BE2C (cell line): ENCODE measurements at regions not wholly inside any gene's neighbourhood (a gene's known extent, or its start where the extent isn't known, plus 50 kb on each side); places are given as distances from the start of the nearest gene placed in this dataset.
"Not testable (repeated sequence)": the region's sequence is repeated elsewhere in the genome, so short reads cannot be mapped to it uniquely, and the experiment has no call there.

Source experiments
- DNase-seq: peaks from one replicate; pipeline ENCODE4 v3.0.0-alpha.2; 2020
- H3K27me3 ChIP-seq: fragments of 250-450 bp; sonication (Bioruptor Pico); 2 replicates; pipeline ENCODE4 v1.5.1; 2020; ENCODE audit warnings: mild to moderate bottlenecking
- H3K36me3 ChIP-seq: fragments of 250-450 bp; sonication (Bioruptor Pico); 2 replicates; pipeline ENCODE4 v1.5.1; 2020; ENCODE audit warnings: mild to moderate bottlenecking
- H3K4me1 ChIP-seq: fragments of 250-450 bp; sonication (Bioruptor Pico); 2 replicates; pipeline ENCODE4 v1.5.1; 2020
- H3K4me3 ChIP-seq: 2 replicates; pipeline ENCODE4 v1.5.1; 2011; ENCODE audit warnings: low read depth, low read length
- H3K9me3 ChIP-seq: fragments of 250-450 bp; sonication (Bioruptor Pico); 2 replicates; pipeline ENCODE4 v1.5.1; 2020
- TF ChIP-seq, protein P1 (sequence below): IDR thresholded peaks from 2 replicates; pipeline ENCODE4 v1.5.1; 2012; ENCODE audit warnings: mild to moderate bottlenecking, low read depth, low read length

DNA sequence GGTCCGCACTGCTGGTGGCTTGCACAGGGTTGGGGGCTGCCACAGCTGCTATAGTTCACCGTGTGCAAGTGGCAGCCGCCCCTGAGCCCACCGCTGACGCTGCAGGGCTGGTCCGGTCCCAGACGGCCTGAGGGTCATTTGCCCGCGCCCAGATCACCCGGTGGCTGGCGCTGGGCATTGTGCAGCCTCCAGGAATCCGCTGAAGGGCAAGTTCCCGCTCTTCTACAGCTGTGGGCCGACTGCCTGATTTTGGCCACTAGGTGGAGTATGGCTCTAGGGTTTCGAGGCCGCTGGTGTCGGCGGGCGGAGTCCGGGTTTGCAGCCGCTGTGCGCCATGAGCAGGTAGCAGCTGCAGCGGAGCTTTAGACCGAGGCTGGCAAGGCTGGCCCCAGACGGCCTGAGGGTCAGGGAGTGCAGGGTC is 581.8 kb downstream of the TUBA3C start:
- not testable (repeated sequence) for H3K4me1 ChIP-seq, H3K36me3 ChIP-seq, H3K27me3 ChIP-seq, H3K9me3 ChIP-seq, H3K4me3 ChIP-seq
- TF ChIP-seq, protein P1, sequence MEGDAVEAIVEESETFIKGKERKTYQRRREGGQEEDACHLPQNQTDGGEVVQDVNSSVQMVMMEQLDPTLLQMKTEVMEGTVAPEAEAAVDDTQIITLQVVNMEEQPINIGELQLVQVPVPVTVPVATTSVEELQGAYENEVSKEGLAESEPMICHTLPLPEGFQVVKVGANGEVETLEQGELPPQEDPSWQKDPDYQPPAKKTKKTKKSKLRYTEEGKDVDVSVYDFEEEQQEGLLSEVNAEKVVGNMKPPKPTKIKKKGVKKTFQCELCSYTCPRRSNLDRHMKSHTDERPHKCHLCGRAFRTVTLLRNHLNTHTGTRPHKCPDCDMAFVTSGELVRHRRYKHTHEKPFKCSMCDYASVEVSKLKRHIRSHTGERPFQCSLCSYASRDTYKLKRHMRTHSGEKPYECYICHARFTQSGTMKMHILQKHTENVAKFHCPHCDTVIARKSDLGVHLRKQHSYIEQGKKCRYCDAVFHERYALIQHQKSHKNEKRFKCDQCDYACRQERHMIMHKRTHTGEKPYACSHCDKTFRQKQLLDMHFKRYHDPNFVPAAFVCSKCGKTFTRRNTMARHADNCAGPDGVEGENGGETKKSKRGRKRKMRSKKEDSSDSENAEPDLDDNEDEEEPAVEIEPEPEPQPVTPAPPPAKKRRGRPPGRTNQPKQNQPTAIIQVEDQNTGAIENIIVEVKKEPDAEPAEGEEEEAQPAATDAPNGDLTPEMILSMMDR: peak; percentile 44
- peak; percentile 61 for DNase-seq

DNA sequence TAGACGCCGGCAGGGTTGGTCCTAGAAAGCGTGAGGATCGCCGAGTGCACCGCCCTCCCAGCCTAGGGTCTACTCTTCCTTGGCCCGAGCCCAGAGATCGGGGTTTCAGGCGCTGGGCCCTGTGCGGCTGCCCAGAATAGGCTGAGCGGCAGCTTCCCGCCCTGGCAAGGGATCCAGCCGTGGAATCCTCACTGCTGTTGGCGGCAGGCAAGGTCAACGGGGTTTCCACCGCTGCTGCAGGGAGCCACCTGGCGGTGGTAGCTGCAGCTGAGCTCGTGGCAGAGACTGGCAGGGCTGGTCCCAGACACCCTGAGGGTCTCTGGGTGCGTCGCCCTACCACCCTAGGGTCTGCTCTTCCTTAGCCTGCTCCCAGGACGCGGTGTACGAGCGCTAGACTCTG is 583.1 kb downstream of the TUBA3C start:
- H3K27me3 ChIP-seq, H3K36me3 ChIP-seq, H3K4me1 ChIP-seq, DNase-seq, H3K9me3 ChIP-seq, H3K4me3 ChIP-seq: not testable (repeated sequence)

DNA sequence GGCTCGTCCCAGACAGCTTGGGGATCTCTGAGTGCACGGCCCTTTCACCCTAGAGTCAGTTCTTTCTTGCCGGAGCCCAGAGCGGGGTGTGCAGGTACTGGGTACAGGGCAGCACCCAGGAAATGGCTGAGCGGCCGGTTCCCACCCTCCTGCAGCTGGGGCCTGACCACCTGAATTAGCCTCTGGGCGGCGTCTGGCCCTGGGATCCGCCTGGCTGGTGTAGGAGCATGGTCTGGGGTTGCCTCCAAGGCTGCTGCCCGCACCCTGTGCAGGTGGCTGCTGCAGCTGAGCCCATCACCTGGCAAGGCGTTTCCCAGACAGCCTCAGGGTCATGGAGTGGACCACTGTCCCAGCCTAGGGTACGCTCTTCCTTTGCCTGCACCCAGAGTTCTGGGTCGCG is 583.7 kb downstream of the TUBA3C start:
- DNase-seq, H3K36me3 ChIP-seq, H3K4me3 ChIP-seq, H3K27me3 ChIP-seq, H3K4me1 ChIP-seq, H3K9me3 ChIP-seq: not testable (repeated sequence)

GRCh38 chr13:18577103-18577502 is 604.5 kb downstream of the TUBA3C start:
- H3K27me3 ChIP-seq, H3K9me3 ChIP-seq, H3K4me3 ChIP-seq, H3K4me1 ChIP-seq, H3K36me3 ChIP-seq, DNase-seq: not testable (repeated sequence)

GRCh38 chr13:18567890-18568289 is 613.7 kb downstream of the TUBA3C start:
- not testable (repeated sequence) for H3K27me3 ChIP-seq, H3K4me1 ChIP-seq, H3K36me3 ChIP-seq, H3K4me3 ChIP-seq, DNase-seq, H3K9me3 ChIP-seq
